DMS153 treated with DMSO at 0.1 percent for 48 hours (cell line): ENCODE measurements at regions not wholly inside any gene's neighbourhood (a gene's known extent, or its start where the extent isn't known, plus 50 kb on each side); places are given as distances from the start of the nearest gene placed in this dataset.

Experiments used
- DNase-seq: peaks from one replicate; lab custom pipeline; 2025; ENCODE audit not compliant: unreplicated experiment; lab: John Stamatoyannopoulos, UW

- DNase-seq, result no peak
Observed at GRCh38 chr2:216286616-216287231, 85.6 kb downstream of the MARCHF4 start.

- no peak for DNase-seq
Observed at GRCh38 chr2:216285701-216286100, 86.6 kb downstream of the MARCHF4 start.

- DNase-seq, result no peak
Observed at GRCh38 chr2:216284708-216285107, 87.6 kb downstream of the MARCHF4 start.

- DNase-seq, result no peak
Observed at GRCh38 chr2:216283038-216283900, 89.0 kb downstream of the MARCHF4 start.

- DNase-seq, result no peak
Observed at GRCh38 chr2:216281876-216282275, 90.4 kb downstream of the MARCHF4 start.

GRCh38 chr2:216281316-216281715 lies 91.0 kb downstream of the MARCHF4 start:
- DNase-seq, result no peak

GRCh38 chr2:216279459-216279858 lies 92.8 kb downstream of the MARCHF4 start:
- no peak for DNase-seq

- no peak for DNase-seq
Observed at GRCh38 chr2:216279031-216279430, 93.3 kb downstream of the MARCHF4 start.

- DNase-seq, result no peak
Observed at GRCh38 chr2:216275890-216276289, 96.4 kb downstream of the MARCHF4 start.

GRCh38 chr2:216274194-216274840 lies 98.0 kb downstream of the MARCHF4 start:
- DNase-seq, result no peak

GRCh38 chr2:216261042-216261537 lies 111.2 kb downstream of the MARCHF4 start:
- no peak for DNase-seq

- DNase-seq, result no peak
Observed at GRCh38 chr2:216260629-216261028, 111.7 kb downstream of the MARCHF4 start.

- no peak for DNase-seq
Observed at GRCh38 chr2:216259081-216259480, 113.2 kb downstream of the MARCHF4 start.

- DNase-seq, result no peak
Observed at GRCh38 chr2:216257089-216257488, 115.2 kb downstream of the MARCHF4 start.
